B cell (primary cell): ENCODE measurements at regions not wholly inside any gene's neighbourhood (a gene's known extent, or its start where the extent isn't known, plus 50 kb on each side); places are given as distances from the start of the nearest gene placed in this dataset.

Experiments
- ATAC-seq: fragments of 200-7000 bp; cut with Tn5 transposase; one replicate; pipeline ENCODE4 v1.10.0; 2021; ENCODE audit warnings: low read depth, mild to moderate bottlenecking, moderate number of reproducible peaks, moderate library complexity
- CTCF ChIA-PET: fragments of 350-600 bp; sonication (Branson Sonifier 250); formaldehyde crosslinking; loops from one replicate; lab custom pipeline; 2021; ENCODE audit warnings: antibody characterized with exemption, inconsistent platforms; lab: Charles Lee
- POLR2A ChIA-PET: fragments of 350-600 bp; sonication (Branson Sonifier 250); formaldehyde crosslinking; loops from one replicate; lab custom pipeline; 2021; ENCODE audit warnings: antibody characterized with exemption; lab: Charles Lee
- DNase-seq: peaks from one replicate; pipeline ENCODE4 v3.0.0; 2013
- H2AFZ ChIP-seq: 2 replicates; pipeline ENCODE4 v1.6.1; 2012; ENCODE audit warnings: mild to moderate bottlenecking, low read depth, low read length; ENCODE audit not compliant: insufficient read depth, poor library complexity, severe bottlenecking
- H3K27ac ChIP-seq, 2 donors: 1 replicate in 1 of 2; 2 replicates in 1 of 2; pipeline ENCODE4 v1.5.1; 2012 to 2013; ENCODE audit warnings: low read length in 2 of 2, mild to moderate bottlenecking in 2 of 2, moderate library complexity in 1 of 2
- H3K27me3 ChIP-seq, 4 experiments: fragments of 200-600 bp in 1 of 4; sonication (generic) in 1 of 4; replicated peaks in 1 of 4; 1 replicate in 2 of 4; 2 replicates in 2 of 4; pipeline versions ENCODE4 v1.6.1 to v1.7.0; 2013 to 2016; ENCODE audit warnings: low read length in 3 of 4, mild to moderate bottlenecking in 2 of 4, mixed read lengths in 1 of 4, moderate library complexity in 1 of 4; ENCODE audit not compliant: insufficient read depth in 4 of 4, control insufficient read depth in 3 of 4; ENCODE audit errors: control extremely low read depth in 1 of 4
- H3K36me3 ChIP-seq, 2 experiments: replicated peaks in 1 of 2; 1 replicate in 1 of 2; 2 replicates in 1 of 2; pipeline versions ENCODE4 v1.6.1 to v1.7.1; 2013; ENCODE audit warnings: low read length in 1 of 2; ENCODE audit not compliant: insufficient read depth in 2 of 2, control insufficient read depth in 1 of 2; ENCODE audit errors: control extremely low read depth in 1 of 2, extremely low read depth in 1 of 2
- H3K4me1 ChIP-seq, 2 donors: fragments of 200-600 bp in 1 of 2; sonication (generic) in 1 of 2; 1 replicate in 1 of 2; 2 replicates in 1 of 2; pipeline versions ENCODE4 v1.5.1 to v1.6.1; 2013 to 2017; ENCODE audit warnings: low read length in 2 of 2; ENCODE audit not compliant: control insufficient read depth in 2 of 2, insufficient read depth in 2 of 2
- H3K4me2 ChIP-seq: replicated peaks from 2 replicates; pipeline ENCODE3; 2012; ENCODE audit warnings: mild to moderate bottlenecking, low read depth, low read length; ENCODE audit not compliant: poor library complexity, severe bottlenecking
- H3K4me3 ChIP-seq, 5 experiments: fragments of 200-600 bp in 1 of 5; sonication (generic) in 1 of 5; 1 replicate in 3 of 5; 2 replicates in 2 of 5; pipeline versions ENCODE4 v1.5.1 to v1.7.0; 2011 to 2016; ENCODE audit warnings: low read length in 4 of 5, mild to moderate bottlenecking in 4 of 5, low read depth in 2 of 5, control low read depth in 1 of 5, moderate library complexity in 1 of 5; ENCODE audit not compliant: insufficient read depth in 1 of 5; ENCODE audit errors: control extremely low read depth in 1 of 5, extremely low read depth in 1 of 5
- H3K79me2 ChIP-seq: fragments of 200-600 bp; sonication (generic); one replicate; pipeline ENCODE4 v1.6.0; 2016; ENCODE audit warnings: low read length; ENCODE audit not compliant: control insufficient read depth, insufficient read depth
- H3K9ac ChIP-seq: fragments of 200-600 bp; sonication (generic); 2 replicates; pipeline ENCODE4 v1.6.1; 2017; ENCODE audit warnings: mild to moderate bottlenecking, low read length, moderate library complexity
- H3K9me3 ChIP-seq, 3 donors: one replicate each; pipeline versions ENCODE4 v1.6.1 to v1.7.1; 2013; ENCODE audit warnings: low read length in 2 of 3; ENCODE audit not compliant: control insufficient read depth in 2 of 3, insufficient read depth in 1 of 3; ENCODE audit errors: control extremely low read depth in 1 of 3
- H4K20me1 ChIP-seq: 2 replicates; pipeline ENCODE4 v1.6.0; 2012; ENCODE audit warnings: mild to moderate bottlenecking, low read length; ENCODE audit not compliant: insufficient read depth, control insufficient read depth, poor library complexity, severe bottlenecking
- H3K27ac Mint-ChIP-seq: one replicate; pipeline ENCODE4 v1.8.0; 2021; ENCODE audit warnings: mixed read lengths
- H3K27me3 Mint-ChIP-seq: one replicate; pipeline ENCODE4 v1.8.0; 2021; ENCODE audit warnings: mixed read lengths
- H3K4me1 Mint-ChIP-seq: one replicate; pipeline ENCODE4 v1.8.0; 2021; ENCODE audit warnings: mixed read lengths
- H3K4me3 Mint-ChIP-seq: one replicate; pipeline ENCODE4 v1.8.0; 2021; ENCODE audit warnings: mixed read lengths
- H3K9me3 Mint-ChIP-seq: one replicate; pipeline ENCODE4 v1.8.0; 2022; ENCODE audit warnings: mixed read lengths; ENCODE audit not compliant: insufficient read depth
- CTCF ChIP-seq: fragments of 200-600 bp; IDR thresholded peaks from one replicate; pipeline ENCODE4 v1.8.0; 2022; ENCODE audit warnings: antibody characterized with exemption, mild to moderate bottlenecking
- EZH2 ChIP-seq: IDR thresholded peaks from 2 replicates; pipeline ENCODE4 v1.6.1; 2012; ENCODE audit warnings: borderline replicate concordance, low read depth, mild to moderate bottlenecking, moderate library complexity, low read length; ENCODE audit not compliant: insufficient read depth, poor library complexity, severe bottlenecking
- WGBS: methylation state at CpG from one replicate; pipeline ENCODE4 v1.1.5; 2013; ENCODE audit warnings: missing lambda C conversion rate; ENCODE audit not compliant: insufficient coverage; 5-methylcytosine and 5-hydroxymethylcytosine counted together
- intact Hi-C: fragments of 100-400 bp; cut with micrococcal nuclease; formaldehyde crosslinking; loops from one replicate; pipeline ENCODE4 v1.10.0; 2022

- Histone ChIP-seq H4K20me1 (no peaks in the 10 kb centered on the region), H3K27ac (no peak overlapping the region), H3K36me3 (no peaks in the 10 kb centered on the region), H3K4me2 (no peak overlapping the region), H3K27me3 (peaks cover 0 to 12% (median 2%) of the 10 kb centered on the region in 4 experiments), H3K79me2 (no peaks in the 10 kb centered on the region), H3K4me3 (no peak overlapping the region), H3K4me1 (peaks cover 5 to 10% of the 10 kb centered on the region in 2 donors), H3K9ac (no peak overlapping the region), H3K9me3 (no peaks in the 10 kb centered on the region), H2AFZ (no peak overlapping the region)
- ATAC-seq, result no peak
- Mint-ChIP-seq H3K27ac (no peak overlapping the region), H3K27me3 (peaks cover 18% of the 10 kb centered on the region), H3K9me3 (no peaks in the 10 kb centered on the region), H3K4me1 (peaks cover 9% of the 10 kb centered on the region), H3K4me3 (no peak overlapping the region)
- DNase-seq, result no peak
- intact Hi-C loops, result no loop called here
- 94% methylated on average over 2 of the region's 2 CpGs for WGBS
- POLR2A ChIA-PET, result no interaction called here
- CTCF ChIA-PET, result no interaction called here
- TF ChIP-seq CTCF (no peak), EZH2 (no peak)
Measured at GRCh38 chr9:703392-703791, 138.1 kb upstream of the DMRT1 start.

GRCh38 chr9:706073-706472 is 135.4 kb upstream of the DMRT1 start:
- CTCF ChIA-PET, result no interaction called here
- no peak for ATAC-seq
- POLR2A ChIA-PET, result no interaction called here
- intact Hi-C loops, result no loop called here
- Histone ChIP-seq H3K4me3 (peak overlapping the region in 4 of 5 experiments; percentile 36 to 80 (median 62)), H2AFZ (peak overlapping the region; percentile 78), H3K36me3 (no peaks in the 10 kb centered on the region), H3K79me2 (no peaks in the 10 kb centered on the region), H3K9me3 (no peaks in the 10 kb centered on the region), H3K9ac (peak overlapping the region; percentile 69), H3K27me3 (peaks cover 0 to 16% (median 2%) of the 10 kb centered on the region in 4 experiments), H3K4me2 (peak overlapping the region; percentile 80), H3K4me1 (peaks cover 7 to 14% of the 10 kb centered on the region in 2 donors), H3K27ac (no peak overlapping the region), H4K20me1 (no peaks in the 10 kb centered on the region)
- Mint-ChIP-seq H3K9me3 (no peaks in the 10 kb centered on the region), H3K27ac (no peak overlapping the region), H3K4me3 (peak overlapping the region; percentile 87), H3K4me1 (peaks cover 9% of the 10 kb centered on the region), H3K27me3 (peaks cover 38% of the 10 kb centered on the region)
- TF ChIP-seq CTCF (no peak), EZH2 (no peak)
- WGBS, result no CpG with 5 or more reads among the region's 2 CpGs
- no peak for DNase-seq
